Astrocyte (in vitro differentiated cells and primary cell): ENCODE measurements at regions not wholly inside any gene's neighbourhood (a gene's known extent, or its start where the extent isn't known, plus 50 kb on each side); places are given as distances from the start of the nearest gene placed in this dataset.

ENCODE experiments used
- DNase-seq: peaks from one replicate; pipeline ENCODE4 v3.0.0-alpha.2; 2010; ENCODE audit warnings: low read depth
- FAIRE-seq: peaks from 2 replicates; lab custom pipeline; 2011; peaks lifted over from hg19 to GRCh38; lab: Jason Lieb, UNC
- H2AFZ ChIP-seq: 2 replicates; pipeline ENCODE4 v1.6.0; 2012; ENCODE audit warnings: low read depth, low read length, inconsistent platforms
- H3K27ac ChIP-seq: 2 replicates; pipeline ENCODE4 v1.5.1; 2011; ENCODE audit warnings: low read depth, low read length, inconsistent platforms
- H3K27me3 ChIP-seq: 2 replicates; pipeline ENCODE4 v1.6.0; 2011; ENCODE audit warnings: low read length, inconsistent platforms; ENCODE audit not compliant: insufficient read depth
- H3K36me3 ChIP-seq: 2 replicates; pipeline ENCODE4 v1.5.1; 2011; ENCODE audit warnings: low read length, inconsistent platforms; ENCODE audit not compliant: insufficient read depth
- H3K4me1 ChIP-seq: 2 replicates; pipeline ENCODE4 v1.5.1; 2011; ENCODE audit warnings: low read length, inconsistent platforms; ENCODE audit not compliant: insufficient read depth
- H3K4me2 ChIP-seq: 2 replicates; pipeline ENCODE4 v1.6.0; 2012; ENCODE audit warnings: low read length, inconsistent platforms
- H3K4me3 ChIP-seq: 2 replicates; pipeline ENCODE4 v1.5.1; 2011; ENCODE audit warnings: low read depth, mild to moderate bottlenecking, low read length, inconsistent platforms; ENCODE audit not compliant: insufficient read depth
- H3K79me2 ChIP-seq: 2 replicates; pipeline ENCODE4 v1.6.0; 2012; ENCODE audit warnings: mild to moderate bottlenecking, low read length, inconsistent platforms; ENCODE audit not compliant: insufficient read depth
- H3K9ac ChIP-seq: 2 replicates; pipeline ENCODE4 v1.6.0; 2012; ENCODE audit warnings: mild to moderate bottlenecking, low read length, inconsistent platforms
- H3K9me3 ChIP-seq: 2 replicates; pipeline ENCODE4 v1.5.1; 2012; ENCODE audit warnings: low read depth, mild to moderate bottlenecking, low read length, inconsistent platforms; ENCODE audit not compliant: insufficient read depth
- H4K20me1 ChIP-seq: 2 replicates; pipeline ENCODE4 v1.6.0; 2012; ENCODE audit warnings: low read length, inconsistent platforms; ENCODE audit not compliant: insufficient read depth
- H3K27ac Mint-ChIP-seq: one replicate; pipeline ENCODE4 v1.8.0; 2021; ENCODE audit warnings: mild to moderate bottlenecking, mixed read lengths; ENCODE audit not compliant: unreplicated experiment
- H3K27me3 Mint-ChIP-seq: one replicate; pipeline ENCODE4 v1.8.0; 2021; ENCODE audit warnings: low read depth, mixed read lengths; ENCODE audit not compliant: unreplicated experiment
- H3K36me3 Mint-ChIP-seq: one replicate; pipeline ENCODE4 v1.8.0; 2021; ENCODE audit warnings: low read depth, mixed read lengths; ENCODE audit not compliant: unreplicated experiment
- H3K4me1 Mint-ChIP-seq: one replicate; pipeline ENCODE4 v1.8.0; 2021; ENCODE audit warnings: low read depth, mixed read lengths; ENCODE audit not compliant: unreplicated experiment
- H3K4me3 Mint-ChIP-seq: one replicate; pipeline ENCODE4 v1.8.0; 2021; ENCODE audit warnings: mild to moderate bottlenecking, moderate library complexity, mixed read lengths; ENCODE audit not compliant: unreplicated experiment
- H3K9me3 Mint-ChIP-seq: one replicate; pipeline ENCODE4 v1.8.0; 2021; ENCODE audit warnings: mild to moderate bottlenecking, mixed read lengths; ENCODE audit not compliant: unreplicated experiment
- EZH2 ChIP-seq: IDR thresholded peaks from 2 replicates; pipeline ENCODE4 v1.6.1; 2012; ENCODE audit warnings: mild to moderate bottlenecking, low read length, inconsistent platforms; ENCODE audit not compliant: insufficient read depth
- TF ChIP-seq, protein P1 (sequence below): IDR thresholded peaks from 2 replicates; pipeline ENCODE4 v1.5.1; 2011; ENCODE audit warnings: low read depth, mild to moderate bottlenecking, inconsistent platforms, low read length, moderate library complexity; ENCODE audit not compliant: insufficient read depth

DNA sequence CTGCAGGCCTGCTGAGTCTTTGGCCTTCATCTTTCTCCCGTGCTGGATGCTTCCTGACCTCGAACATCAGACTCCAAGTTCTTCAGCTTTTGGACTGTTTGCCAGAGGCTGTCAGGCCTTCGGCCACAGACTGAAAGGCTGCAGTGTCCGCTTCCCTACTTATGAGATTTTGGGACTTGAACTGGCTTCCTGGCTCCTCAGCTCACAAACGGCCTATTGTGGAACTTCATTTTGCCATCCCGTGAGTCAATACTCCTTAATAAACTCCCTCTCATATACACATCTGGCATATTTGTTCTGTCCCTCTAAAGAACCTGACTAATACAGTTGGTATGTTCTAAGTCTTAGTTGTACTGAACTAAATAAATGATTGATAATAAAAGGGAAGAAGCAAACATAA, 702.8 kb upstream of the LINC00305 start:
- Histone ChIP-seq H3K27ac (no peak overlapping the region), H3K4me3 (no peak overlapping the region), H3K79me2 (no peaks in the 10 kb centered on the region), H3K9me3 (no peaks in the 10 kb centered on the region), H3K4me2 (no peak overlapping the region), H3K36me3 (no peaks in the 10 kb centered on the region), H3K4me1 (no peaks in the 10 kb centered on the region), H3K27me3 (no peaks in the 10 kb centered on the region), H3K9ac (no peak overlapping the region), H2AFZ (no peak overlapping the region), H4K20me1 (no peaks in the 10 kb centered on the region)
- Mint-ChIP-seq H3K9me3 (no peaks in the 10 kb centered on the region), H3K4me3 (no peak overlapping the region), H3K27ac (no peak overlapping the region), H3K4me1 (no peaks in the 10 kb centered on the region), H3K36me3 (no peaks in the 10 kb centered on the region), H3K27me3 (no peaks in the 10 kb centered on the region)
- TF ChIP-seq, protein P1, sequence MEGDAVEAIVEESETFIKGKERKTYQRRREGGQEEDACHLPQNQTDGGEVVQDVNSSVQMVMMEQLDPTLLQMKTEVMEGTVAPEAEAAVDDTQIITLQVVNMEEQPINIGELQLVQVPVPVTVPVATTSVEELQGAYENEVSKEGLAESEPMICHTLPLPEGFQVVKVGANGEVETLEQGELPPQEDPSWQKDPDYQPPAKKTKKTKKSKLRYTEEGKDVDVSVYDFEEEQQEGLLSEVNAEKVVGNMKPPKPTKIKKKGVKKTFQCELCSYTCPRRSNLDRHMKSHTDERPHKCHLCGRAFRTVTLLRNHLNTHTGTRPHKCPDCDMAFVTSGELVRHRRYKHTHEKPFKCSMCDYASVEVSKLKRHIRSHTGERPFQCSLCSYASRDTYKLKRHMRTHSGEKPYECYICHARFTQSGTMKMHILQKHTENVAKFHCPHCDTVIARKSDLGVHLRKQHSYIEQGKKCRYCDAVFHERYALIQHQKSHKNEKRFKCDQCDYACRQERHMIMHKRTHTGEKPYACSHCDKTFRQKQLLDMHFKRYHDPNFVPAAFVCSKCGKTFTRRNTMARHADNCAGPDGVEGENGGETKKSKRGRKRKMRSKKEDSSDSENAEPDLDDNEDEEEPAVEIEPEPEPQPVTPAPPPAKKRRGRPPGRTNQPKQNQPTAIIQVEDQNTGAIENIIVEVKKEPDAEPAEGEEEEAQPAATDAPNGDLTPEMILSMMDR: no peak
- TF ChIP-seq EZH2: no peak
- no peak for DNase-seq
- FAIRE-seq: no peak

DNA sequence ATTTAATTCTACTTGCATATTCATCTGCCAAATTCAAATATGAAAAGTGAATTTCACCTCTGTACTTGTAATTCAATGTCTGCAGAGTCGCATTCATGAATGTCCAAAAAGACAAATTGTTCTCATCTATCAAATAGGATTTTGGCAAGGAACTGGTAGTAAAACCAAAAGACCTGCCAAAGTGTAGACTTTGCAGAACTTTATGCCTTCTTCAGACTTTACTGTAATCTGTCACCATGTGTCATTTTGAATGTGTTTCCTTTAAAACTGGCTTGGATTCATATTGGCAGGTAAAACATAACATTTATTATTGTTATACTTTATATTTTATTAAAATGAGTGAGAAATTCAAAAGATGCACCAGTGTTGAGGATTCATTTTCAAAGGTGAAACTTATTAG, 701.9 kb upstream of the LINC00305 start:
- no peak for FAIRE-seq

More for the DNA sequence above, 701.9 kb upstream of the LINC00305 start:
- TF ChIP-seq, protein P1: no peak
- no peak for TF ChIP-seq EZH2
- Histone ChIP-seq H2AFZ (no peak overlapping the region), H3K27ac (no peak overlapping the region), H3K4me3 (no peak overlapping the region), H3K36me3 (no peaks in the 10 kb centered on the region), H3K27me3 (no peaks in the 10 kb centered on the region), H3K9me3 (no peaks in the 10 kb centered on the region), H3K4me2 (no peak overlapping the region), H3K79me2 (no peaks in the 10 kb centered on the region), H4K20me1 (no peaks in the 10 kb centered on the region), H3K9ac (no peak overlapping the region), H3K4me1 (no peaks in the 10 kb centered on the region)
- H3K27me3 Mint-ChIP-seq: no peaks in the 10 kb centered on the region
- H3K4me1 Mint-ChIP-seq: no peaks in the 10 kb centered on the region
- H3K9me3 Mint-ChIP-seq: no peaks in the 10 kb centered on the region
- H3K27ac Mint-ChIP-seq: no peak overlapping the region
- no peak for DNase-seq
- H3K36me3 Mint-ChIP-seq: no peaks in the 10 kb centered on the region
- no peak overlapping the region for H3K4me3 Mint-ChIP-seq
